ENCODE measurements at regions not wholly inside any gene's neighbourhood (a gene's known extent, or its start where the extent isn't known, plus 50 kb on each side); places are given as distances from the start of the nearest gene placed in this dataset.

DNA sequence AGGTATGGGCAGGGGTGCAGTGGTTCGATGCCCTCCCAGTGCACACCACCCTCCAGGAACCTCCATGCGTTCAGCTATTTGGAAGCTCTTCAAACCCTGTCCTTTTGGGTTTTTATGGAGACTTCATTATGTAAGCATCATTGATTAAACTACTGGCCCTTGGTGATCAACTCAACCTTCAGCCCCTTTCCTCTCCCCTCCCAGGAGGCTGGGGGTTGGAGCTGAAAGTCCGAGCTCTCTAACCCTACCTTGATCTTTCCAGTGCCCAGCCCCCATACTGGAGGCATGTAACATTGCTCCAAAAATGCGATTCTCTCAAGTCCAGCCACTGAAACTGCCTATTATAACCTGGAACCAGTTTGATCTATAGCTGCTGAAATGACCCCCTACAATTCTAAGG is 188.1 kb downstream of the IPO8 start:
- intact Hi-C loops (cut with micrococcal nuclease), result no loop called here

DNA sequence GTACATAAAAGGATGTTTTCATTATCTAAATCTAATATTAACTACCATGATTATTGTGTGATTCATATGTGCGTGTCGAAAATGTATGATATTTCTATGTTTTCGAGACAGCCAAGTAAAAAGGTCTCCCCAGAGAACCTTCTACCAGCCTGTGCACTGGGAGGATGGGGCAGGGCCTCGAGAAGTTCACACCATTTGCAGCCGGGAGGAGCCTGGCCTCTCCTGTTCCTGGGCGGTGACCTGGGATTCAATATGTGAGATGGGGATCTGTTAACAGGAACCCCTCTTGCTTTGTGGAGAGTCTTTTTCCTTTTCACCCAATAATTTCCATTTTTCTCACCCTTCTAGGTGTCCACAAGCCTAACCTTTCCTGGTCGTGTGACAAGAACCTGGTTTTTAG is 189.3 kb downstream of the IPO8 start:
- intact Hi-C loops (cut with micrococcal nuclease), result no loop called here

DNA sequence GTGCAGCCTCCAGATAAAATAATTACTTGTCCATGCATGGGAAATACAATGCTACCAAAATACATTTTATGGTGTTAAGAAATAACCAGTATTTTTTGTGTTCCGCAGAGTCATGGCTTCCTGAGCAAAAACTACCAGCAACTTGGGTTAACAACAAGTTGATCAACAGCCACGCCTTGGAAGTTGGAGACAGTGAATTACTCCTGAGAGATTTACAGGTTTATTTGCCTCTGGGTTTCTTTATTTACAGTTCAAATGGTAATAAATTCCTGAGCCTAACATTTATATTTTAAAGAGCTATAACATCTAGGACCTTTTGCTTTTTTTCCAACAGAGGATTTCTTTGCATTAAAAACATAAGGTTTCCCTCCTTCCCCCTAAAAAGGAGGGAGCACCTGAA is 194.0 kb downstream of the IPO8 start:
- intact Hi-C loops (cut with micrococcal nuclease), result no loop called here

DNA sequence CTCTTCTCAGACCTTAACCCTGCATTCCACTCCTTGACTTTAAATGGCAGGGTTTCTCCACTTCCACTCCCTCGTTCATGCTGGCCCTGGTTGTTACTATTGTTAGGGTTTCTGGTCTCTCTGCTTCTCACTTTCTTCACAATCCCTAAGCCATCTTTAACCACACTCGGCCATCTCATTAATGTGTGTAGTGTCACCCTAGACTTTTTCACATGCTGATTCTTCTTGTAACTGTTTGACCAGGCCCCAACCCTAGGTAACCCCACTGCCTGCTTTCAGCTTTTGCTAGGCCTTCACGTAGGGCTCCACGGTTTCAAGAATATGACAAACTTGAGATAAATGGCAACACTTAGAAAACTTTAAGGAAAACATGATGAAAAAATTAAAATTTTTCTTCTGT is 195.1 kb downstream of the IPO8 start:
- intact Hi-C loops (cut with micrococcal nuclease), result no loop called here

DNA sequence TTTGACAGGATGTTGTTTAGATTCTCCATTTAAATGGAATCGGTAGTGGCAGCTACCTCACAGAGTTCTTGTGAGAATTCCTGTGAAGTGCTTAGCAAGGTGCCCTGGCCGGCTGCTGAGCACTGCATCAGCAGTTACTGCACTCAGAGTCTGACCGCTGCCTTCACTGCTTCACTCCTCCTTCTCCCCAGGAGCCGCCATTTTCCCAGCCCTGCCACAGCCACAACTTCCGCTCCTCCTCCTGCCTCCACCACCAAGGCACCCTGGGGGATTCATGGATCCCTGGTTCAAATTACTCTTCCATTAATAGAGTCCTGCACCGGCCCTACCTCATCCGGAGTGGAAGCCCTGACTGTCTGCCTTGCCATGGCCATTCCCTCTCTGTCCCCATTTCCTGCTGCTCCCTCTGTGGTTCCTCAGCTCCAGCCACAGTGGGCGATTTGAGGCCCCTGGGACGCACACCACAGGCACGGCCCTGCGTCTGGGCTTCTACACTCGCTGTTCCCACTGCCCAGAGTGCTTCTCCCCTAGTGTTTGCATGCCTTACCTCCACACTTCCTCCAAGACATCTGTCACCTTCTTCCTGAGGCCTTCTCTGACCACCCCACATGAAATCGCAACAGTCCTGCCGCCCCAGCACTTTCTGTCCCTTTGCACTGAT is 210.3 kb downstream of the IPO8 start:
- intact Hi-C loops (cut with micrococcal nuclease), result loop anchor here (10.0 kb wide), 1 partner anchor 1519 kb away; no protein-coding TSS in a partner anchor

DNA sequence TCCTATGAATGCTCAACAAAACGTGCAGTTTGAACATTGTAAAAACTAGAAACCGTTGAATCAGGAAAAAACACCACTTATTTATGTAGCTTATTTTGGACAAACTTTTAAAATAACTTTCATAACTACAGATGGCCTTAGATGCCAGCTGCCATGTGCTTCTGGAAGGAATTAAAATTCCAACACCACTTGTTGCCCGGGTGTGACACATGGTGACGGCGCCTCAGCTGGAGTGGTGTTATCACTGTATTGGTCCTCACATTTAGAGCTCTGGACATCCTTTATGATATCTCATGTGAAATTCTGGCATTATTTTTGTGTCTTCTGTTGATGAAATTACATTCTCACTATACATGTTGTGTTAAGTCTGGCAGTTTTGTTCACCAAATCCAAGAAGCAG is 211.0 kb downstream of the IPO8 start:
- intact Hi-C loops (cut with micrococcal nuclease), result loop anchor here (10.0 kb wide), 1 partner anchor 1520 kb away; no protein-coding TSS in a partner anchor

DNA sequence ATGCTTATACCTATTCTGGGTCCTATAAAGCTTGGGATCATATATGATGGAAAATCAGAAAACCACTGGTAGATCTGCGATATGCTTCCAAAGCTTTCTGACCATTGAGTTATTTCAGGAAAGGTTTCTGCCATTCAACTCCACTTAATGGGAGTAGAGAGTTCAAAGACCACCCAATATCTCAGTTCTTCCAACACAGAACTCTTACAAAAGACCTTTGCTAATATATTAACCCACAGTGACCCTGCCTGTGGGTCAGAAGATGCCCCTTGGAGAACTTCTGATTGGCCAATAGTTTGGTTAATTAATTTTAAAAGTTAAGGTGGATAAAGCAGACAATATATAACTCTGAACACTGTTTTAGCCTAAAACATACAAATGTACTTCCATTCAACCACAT is 213.0 kb downstream of the IPO8 start:
- intact Hi-C loops (cut with micrococcal nuclease), result loop anchor here (10.0 kb wide), 1 partner anchor 1522 kb away; no protein-coding TSS in a partner anchor

DNA sequence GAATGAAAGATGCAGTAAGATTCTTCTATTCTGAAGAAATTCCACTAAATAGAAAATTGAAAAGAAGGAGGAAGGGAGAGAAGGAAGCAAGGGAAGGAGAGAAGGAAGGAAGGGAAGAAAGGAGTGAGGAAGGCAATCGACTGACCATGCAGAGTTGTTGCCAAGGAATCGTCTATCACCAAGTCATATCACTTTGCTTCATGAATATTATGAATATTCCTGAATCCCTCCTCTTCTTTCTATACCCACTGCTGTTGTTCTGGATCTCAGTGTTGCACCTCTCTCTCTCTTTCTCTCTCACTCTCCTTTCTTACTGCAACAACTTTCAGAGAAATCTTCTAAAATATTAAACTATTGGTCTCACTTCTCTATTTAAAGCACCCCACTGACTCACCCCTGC is 222.4 kb downstream of the IPO8 start:
- intact Hi-C loops (cut with micrococcal nuclease), result no loop called here

DNA sequence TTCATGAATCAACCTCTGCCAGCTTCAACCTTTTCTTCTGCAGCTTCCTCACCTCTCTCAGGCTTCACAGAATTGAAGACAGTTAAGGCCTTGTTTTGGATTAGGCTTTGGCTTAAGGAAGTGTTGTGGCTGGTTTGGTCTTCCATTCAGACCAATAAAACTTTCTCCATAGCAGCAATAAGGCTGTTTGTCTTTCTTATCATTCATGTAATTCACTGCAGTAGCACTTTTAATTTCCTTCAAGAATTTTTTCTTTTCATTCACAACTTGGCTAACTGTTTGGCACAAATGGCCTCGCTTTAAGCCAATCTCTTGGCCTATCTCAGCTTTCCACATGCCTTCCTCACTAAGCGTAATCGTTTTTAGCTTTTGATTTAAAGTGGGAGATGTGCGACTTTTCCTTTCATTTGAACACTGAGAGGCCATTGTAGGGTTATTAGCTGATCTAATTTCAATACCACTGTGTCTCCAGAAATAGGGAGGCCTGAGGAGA is 229.5 kb downstream of the IPO8 start:
- intact Hi-C loops (cut with micrococcal nuclease), result no loop called here

DNA sequence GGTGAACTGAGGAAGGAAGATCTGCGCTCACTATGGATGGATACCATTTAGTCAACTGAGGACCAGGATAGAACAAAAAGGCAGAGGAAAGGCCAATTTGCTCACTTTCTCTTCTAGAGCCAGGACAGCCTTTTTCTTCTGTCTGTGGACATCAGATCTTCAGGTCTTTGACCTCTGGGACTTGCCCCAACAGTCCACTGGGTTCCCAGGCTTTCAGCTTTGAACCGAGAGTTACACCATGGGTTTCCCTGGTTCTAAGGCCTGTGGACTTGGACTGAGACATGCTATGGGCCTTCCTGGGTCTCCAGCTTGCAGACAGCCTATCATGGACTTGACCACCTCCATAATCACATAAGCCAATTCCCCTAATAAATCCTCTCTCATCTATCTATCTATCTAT is 232.0 kb downstream of the IPO8 start:
- intact Hi-C loops (cut with micrococcal nuclease), result no loop called here

DNA sequence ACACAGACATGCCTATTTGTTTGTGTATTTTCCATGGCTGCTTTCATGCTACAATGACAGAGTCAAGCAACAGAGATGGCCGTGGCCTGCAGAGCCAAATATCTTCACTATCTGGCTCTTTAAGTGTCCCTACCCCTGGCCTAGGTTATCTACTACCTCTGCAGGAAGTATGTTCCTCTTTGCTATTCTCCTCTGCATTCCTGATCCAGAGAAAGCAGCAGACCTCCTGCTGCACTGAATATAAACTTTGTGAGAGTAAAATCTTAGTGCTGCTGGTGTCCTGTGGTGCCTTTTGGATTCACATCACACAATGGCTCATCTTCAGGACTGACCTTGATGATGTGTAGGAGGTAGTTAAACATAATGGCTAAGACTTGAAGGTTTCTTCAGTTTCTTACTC is 233.4 kb downstream of the IPO8 start:
- intact Hi-C loops (cut with micrococcal nuclease), result no loop called here

DNA sequence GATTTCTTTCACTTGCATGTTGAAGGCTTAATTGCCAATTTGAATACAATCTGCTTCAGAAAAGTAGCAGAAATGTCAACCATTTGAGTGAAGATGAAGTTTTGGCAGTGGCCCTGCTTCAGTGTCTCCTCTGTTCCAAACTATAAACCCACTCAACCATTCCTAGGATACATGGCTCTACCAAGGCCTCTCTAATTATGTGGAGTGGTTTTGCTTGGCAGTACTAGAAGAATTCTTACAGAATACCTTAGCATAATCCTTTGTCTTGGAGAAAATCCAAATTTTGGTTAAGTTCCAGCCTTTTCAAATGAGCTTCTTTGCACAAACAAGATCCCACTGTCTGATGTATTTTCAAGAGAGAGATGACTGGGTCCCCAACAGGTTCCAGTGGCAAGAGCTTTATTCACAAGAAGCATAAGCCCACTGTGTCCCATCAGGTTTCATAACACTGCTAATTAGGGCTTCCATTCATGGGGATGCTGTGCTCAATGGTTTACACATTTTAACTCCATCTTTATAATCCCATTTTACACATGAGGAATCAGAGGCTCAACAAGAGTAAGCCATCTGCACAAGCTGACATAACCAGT is 234.5 kb downstream of the IPO8 start:
- intact Hi-C loops (cut with micrococcal nuclease), result no loop called here

DNA sequence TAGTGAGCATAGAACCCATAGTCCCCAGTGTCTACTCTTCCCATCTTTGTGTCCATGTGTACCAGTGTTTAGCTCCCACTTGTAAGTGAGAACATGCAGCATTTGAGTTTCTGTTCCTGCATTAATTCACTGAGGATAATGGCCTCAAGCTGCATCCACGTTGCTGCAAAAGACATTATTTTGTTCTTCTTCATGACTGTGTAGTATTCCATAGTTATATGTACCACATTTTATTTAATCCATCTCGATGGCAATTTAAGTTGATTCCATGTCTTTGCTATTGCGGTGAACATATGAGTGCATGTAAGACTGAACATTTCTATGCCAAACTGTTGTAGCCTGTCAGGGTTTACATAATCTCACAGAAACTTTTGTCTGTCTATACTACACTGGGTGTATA is 237.2 kb downstream of the IPO8 start:
- intact Hi-C loops (cut with micrococcal nuclease), result no loop called here

DNA sequence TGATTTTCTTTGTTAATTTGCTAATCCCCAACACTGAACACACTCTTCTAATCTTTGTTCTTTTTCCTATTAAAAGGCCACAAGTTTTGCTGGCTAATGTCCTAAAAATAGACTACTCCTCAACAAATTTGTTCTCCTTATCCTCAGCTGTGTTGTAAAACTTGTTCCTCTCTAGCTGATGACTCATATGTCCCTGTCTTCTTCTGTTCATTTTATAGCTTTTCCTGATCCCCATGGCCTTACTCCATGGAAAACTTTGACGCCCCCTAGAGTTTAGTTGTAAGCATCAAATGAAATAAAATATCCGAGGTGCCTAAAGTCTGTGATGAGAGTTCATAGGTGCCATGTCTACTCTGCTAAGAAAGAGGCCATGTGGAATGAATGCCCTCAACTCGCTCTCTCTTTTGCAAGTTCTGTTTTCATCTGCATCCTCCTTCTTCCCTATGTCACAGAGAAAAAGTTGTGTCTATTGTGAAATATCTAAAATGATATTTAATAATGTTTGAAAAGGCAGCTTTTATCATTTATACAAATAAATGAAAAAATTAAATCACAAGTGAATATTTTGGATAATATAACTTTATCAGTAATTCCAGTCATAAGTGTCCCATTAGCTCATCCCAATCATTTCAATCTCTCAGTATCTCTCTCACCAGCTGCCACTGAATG is 237.9 kb downstream of the IPO8 start:
- intact Hi-C loops (cut with micrococcal nuclease), result no loop called here

DNA sequence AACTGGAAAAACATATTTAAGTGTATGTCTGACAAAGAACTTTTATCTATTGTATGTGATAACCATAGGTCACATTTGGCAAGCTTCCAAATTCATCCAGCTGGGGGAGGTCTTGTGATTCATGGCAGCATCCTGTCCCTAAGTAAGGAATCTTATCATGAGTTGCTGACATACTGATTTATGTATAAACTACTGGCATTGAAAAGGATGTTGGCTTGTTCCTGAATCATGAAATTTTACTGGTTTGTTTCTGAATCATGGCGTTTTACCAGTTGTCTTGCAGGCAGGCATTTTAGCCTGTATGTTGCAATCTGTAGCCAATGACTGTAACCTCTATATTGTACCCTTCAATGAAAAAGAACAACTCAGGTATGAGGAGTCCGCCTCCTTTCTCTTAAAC is 244.8 kb downstream of the IPO8 start:
- intact Hi-C loops (cut with micrococcal nuclease), result no loop called here

DNA sequence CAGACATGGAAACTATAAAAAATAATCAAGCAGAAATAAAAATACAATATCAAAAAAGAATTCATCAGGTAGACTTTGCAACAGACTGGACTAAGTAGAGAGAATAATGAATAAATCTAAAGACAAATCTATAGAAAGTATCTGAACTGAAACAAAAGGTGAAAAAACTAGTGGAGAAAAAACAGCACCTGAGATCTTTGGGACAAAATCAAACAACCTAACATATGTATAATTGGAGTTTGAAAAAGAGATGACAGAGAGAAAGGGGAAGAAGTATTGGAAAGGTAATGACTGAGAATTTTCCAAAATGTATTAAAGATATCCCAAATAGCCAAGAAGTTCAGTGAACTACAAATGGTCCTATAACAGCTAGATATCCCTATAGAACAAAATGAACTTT is 245.4 kb downstream of the IPO8 start:
- intact Hi-C loops (cut with micrococcal nuclease), result no loop called here

DNA sequence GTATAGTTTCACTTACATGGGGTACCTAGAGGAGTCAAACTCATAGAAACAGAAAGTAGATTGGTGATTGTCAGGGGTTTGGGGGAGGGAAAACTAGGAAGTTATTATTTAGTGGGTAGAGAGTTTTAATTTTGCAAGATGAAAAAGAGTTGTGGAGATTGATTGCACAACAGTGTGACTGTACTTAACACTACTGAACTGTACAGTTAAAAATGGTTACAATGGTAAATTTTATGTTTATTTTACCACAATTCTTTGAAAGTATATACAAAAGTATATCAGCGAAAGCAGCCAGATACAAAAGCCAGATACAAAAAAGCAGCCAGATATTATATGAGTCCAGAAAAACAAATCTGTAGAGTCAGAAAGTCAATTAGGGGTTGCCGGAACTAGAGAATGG is 247.6 kb downstream of the IPO8 start:
- intact Hi-C loops (cut with micrococcal nuclease), result no loop called here

DNA sequence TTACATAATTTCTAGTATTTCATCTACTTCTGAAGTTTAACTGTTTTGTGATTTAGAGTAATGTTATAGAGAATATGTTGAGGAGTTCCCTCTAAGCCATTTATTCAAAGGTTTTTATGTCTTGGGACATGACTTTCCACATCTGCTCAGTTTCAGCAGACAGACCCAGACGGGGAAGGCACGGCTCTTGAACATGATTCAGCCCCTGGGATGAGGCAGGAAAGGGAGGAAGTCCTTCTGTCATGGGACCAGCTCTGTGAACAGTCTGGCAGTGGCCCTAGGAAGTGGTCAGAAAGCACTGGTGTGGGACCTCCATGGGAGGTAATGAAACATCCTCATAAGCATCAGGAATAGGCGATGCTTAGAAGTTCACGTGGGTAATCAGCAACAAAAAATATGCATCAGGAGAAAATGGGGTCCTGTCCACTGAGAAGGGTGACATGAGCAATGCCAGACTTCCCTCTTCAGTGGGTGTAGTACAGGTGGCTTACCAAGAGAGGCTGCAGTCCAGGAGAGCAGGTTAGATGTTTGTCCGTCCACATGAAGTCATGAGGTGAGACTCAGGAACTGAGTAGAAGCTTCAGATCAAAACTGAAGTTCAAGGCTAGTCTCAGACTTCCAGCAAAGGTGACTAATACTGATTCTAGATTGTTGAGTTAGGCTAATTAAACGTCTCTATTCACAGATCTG is 248.5 kb downstream of the IPO8 start:
- intact Hi-C loops (cut with micrococcal nuclease), result no loop called here

DNA sequence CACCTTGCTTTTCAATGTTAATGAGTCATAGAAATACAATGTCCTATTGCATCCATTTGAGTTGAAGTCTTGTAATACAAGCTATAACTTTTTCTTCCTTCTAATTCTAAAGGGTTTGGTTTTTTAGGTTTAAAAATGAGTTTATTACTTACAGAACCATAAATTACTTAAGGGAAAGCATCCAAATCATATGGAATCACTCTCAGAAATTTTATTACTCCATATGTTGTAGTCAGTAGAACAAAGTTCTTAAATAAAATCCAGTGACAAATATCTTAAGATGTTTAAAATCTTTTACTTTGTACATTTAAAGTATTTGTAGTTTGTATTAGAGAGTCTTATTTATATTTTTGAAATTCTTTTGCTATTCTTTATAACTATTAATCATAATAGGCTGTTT is 253.2 kb downstream of the IPO8 start:
- intact Hi-C loops (cut with micrococcal nuclease), result no loop called here

DNA sequence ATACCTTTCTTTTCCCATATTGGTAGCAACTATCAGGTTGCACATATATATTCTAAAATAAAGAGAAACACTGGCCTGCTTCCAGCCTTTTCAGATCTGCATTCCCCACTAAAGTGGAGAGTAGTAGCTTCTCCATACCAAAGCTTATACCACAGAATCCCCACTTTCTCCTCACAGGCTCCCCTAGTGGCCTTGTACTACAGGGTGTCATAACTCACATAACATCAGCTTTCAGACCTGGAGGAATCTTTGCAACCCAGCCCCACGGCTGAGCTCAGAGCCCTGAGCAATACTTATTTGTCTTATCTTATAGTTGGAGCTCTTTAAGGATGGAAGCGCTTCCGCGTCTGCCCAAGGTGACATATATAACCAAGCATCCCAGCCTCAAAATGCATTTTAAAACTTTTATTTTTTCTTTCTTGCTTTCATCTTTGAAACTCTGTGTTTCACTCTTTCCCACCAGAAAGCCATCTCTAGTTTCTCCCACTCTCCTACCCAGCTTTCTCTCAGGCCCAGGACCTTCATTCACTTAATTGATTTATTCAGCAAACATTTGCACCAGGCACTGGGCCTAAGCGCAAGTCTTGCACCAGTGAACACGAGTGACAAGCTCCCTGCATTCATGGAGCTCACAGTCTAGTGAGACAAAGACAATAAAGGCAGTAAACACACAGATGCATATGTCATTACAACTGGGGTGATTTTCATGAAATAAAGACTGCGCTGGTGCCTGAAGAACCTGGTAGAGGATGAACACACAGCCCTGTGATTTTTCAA is 254.7 kb downstream of the IPO8 start:
- intact Hi-C loops (cut with micrococcal nuclease), result no loop called here

DNA sequence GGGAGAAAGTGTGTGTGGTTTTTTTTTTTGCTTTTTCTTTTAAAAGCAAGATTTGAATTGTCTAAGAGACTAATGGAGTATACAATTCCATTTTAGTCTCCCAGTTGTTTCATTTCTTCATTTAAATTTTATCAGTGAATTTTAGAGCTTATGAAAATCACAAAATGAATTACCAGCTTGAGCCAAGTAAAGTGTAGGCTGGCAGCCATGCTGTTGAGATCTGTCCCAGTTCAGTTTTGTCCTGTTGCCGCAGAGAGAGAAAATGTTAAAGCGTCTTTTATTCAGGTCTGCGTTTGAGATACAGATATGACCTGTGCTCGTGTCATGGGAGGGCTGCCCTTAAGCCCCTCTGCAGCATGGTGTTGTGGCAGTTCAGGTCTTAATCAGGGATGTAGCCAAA is 256.5 kb downstream of the IPO8 start:
- intact Hi-C loops (cut with micrococcal nuclease), result no loop called here
